SK-N-MC (cell line): ENCODE measurements at regions not wholly inside any gene's neighbourhood (a gene's known extent, or its start where the extent isn't known, plus 50 kb on each side); places are given as distances from the start of the nearest gene placed in this dataset.

Experiments used
- FOXP2 ChIP-seq: optimal IDR thresholded peaks from 2 replicates; pipeline ENCODE3; 2011; ENCODE audit warnings: mild to moderate bottlenecking, moderate library complexity; ENCODE audit not compliant: insufficient read depth; ENCODE audit errors: extremely low read length, control extremely low read depth
- POLR2AphosphoS5 ChIP-seq: IDR thresholded peaks from 2 replicates; pipeline ENCODE4 v1.6.1; 2012; ENCODE audit warnings: mild to moderate bottlenecking, low read depth, low read length, borderline replicate concordance

GRCh38 chr1:87851490-87851889 lies 522.8 kb downstream of the LMO4 start:
- TF ChIP-seq POLR2AphosphoS5: no peak
- TF ChIP-seq FOXP2: no peak
